WTC11 (cell line): ENCODE measurements at regions not wholly inside any gene's neighbourhood (a gene's known extent, or its start where the extent isn't known, plus 50 kb on each side); places are given as distances from the start of the nearest gene placed in this dataset.
A peak's percentile ranks its signal among the peaks of the same experiment; 100 is the strongest.
"Not testable (repeated sequence)": the region's sequence is repeated elsewhere in the genome, so short reads cannot be mapped to it uniquely, and the experiment has no call there.

Source experiments
- ATAC-seq: fragments of 200-7000 bp; cut with Tn5 transposase; 2 replicates; pipeline ENCODE4 v1.10.0; 2021; ENCODE audit warnings: mild to moderate bottlenecking, moderate library complexity
- CTCF ChIA-PET: fragments of 300-600 bp; sonication (Branson Sonifier 250); formaldehyde crosslinking; loops from one replicate; lab custom pipeline; 2021; ENCODE audit warnings: antibody characterized with exemption; lab: Charles Lee
- POLR2A ChIA-PET: fragments of 350-600 bp; sonication (Branson Sonifier 250); formaldehyde crosslinking; loops from one replicate; lab custom pipeline; 2021; ENCODE audit warnings: antibody characterized with exemption; lab: Charles Lee
- DNase-seq: peaks from one replicate; pipeline ENCODE4 v3.0.0; 2021; ENCODE audit warnings: low spot score
- H3K27ac Mint-ChIP-seq: 2 replicates; pipeline ENCODE4 v1.8.0; 2021; ENCODE audit warnings: mixed read lengths
- H3K27me3 Mint-ChIP-seq: 2 replicates; pipeline ENCODE4 v1.8.0; 2021; ENCODE audit warnings: low read depth, mild to moderate bottlenecking, moderate library complexity, mixed read lengths
- H3K36me3 Mint-ChIP-seq: 2 replicates; pipeline ENCODE4 v1.8.0; 2021; ENCODE audit warnings: mixed read lengths
- H3K4me1 Mint-ChIP-seq: 2 replicates; pipeline ENCODE4 v1.8.0; 2022; ENCODE audit warnings: mixed read lengths
- H3K4me3 Mint-ChIP-seq: 2 replicates; pipeline ENCODE4 v1.8.0; 2021; ENCODE audit warnings: mild to moderate bottlenecking, moderate library complexity, mixed read lengths
- H3K9me3 Mint-ChIP-seq: 2 replicates; pipeline ENCODE4 v1.8.0; 2021; ENCODE audit warnings: mixed read lengths
- ELF4 ChIP-seq: sonication (generic); formaldehyde crosslinking; IDR thresholded peaks from 2 replicates; pipeline ENCODE4 v1.8.1; 2022; ENCODE audit warnings: low read depth, mild to moderate bottlenecking, moderate library complexity, missing genetic modification reagents
- ETV6 ChIP-seq: sonication (generic); formaldehyde crosslinking; IDR thresholded peaks from 2 replicates; pipeline ENCODE4 v1.8.1; 2022; ENCODE audit warnings: mild to moderate bottlenecking, missing genetic modification reagents
- GRHL2 ChIP-seq: fragments of 250-450 bp; sonication (Bioruptor Pico); IDR thresholded peaks from 2 replicates; pipeline ENCODE4 v1.8.0; 2022; ENCODE audit warnings: mild to moderate bottlenecking, moderate library complexity; ENCODE audit not compliant: insufficient replicate concordance, severe bottlenecking
- HMGA2 ChIP-seq: fragments of 250-450 bp; sonication (Bioruptor Pico); IDR thresholded peaks from 2 replicates; pipeline ENCODE4 v1.4.0; 2021; ENCODE audit warnings: mild to moderate bottlenecking, moderate library complexity
- JUN ChIP-seq: sonication (generic); formaldehyde crosslinking; IDR thresholded peaks from 2 replicates; pipeline ENCODE4 v1.8.0; 2023; ENCODE audit warnings: mild to moderate bottlenecking, missing genetic modification reagents
- NR1H2 ChIP-seq: sonication (generic); formaldehyde crosslinking; IDR thresholded peaks from 2 replicates; pipeline ENCODE4 v1.9.0; 2021; ENCODE audit warnings: mild to moderate bottlenecking, moderate library complexity, missing genetic modification reagents
- SMAD4 ChIP-seq: sonication (generic); formaldehyde crosslinking; IDR thresholded peaks from 2 replicates; pipeline ENCODE4 v1.8.0; 2022; ENCODE audit warnings: mild to moderate bottlenecking, missing genetic modification reagents
- ZNF232 ChIP-seq: sonication (generic); formaldehyde crosslinking; IDR thresholded peaks from 2 replicates; pipeline ENCODE4 v1.8.0; 2022; ENCODE audit warnings: mild to moderate bottlenecking, missing genetic modification reagents
- ZNF263 ChIP-seq: sonication (generic); formaldehyde crosslinking; IDR thresholded peaks from 2 replicates; pipeline ENCODE4 v1.8.1; 2022; ENCODE audit warnings: low read depth, mild to moderate bottlenecking, moderate library complexity, missing genetic modification reagents
- ZNF396 ChIP-seq: fragments of 250-450 bp; sonication (Bioruptor Pico); IDR thresholded peaks from 2 replicates; pipeline ENCODE4 v1.8.0; 2021; ENCODE audit warnings: mild to moderate bottlenecking, moderate library complexity, borderline replicate concordance
- ZNF423 ChIP-seq: fragments of 250-450 bp; sonication (Bioruptor Pico); IDR thresholded peaks from 2 replicates; pipeline ENCODE4 v2.1.2; 2022; ENCODE audit warnings: mild to moderate bottlenecking, moderate library complexity
- TF ChIP-seq, protein P1 (sequence below): fragments of 250-450 bp; sonication (Bioruptor Pico); IDR thresholded peaks from 2 replicates; pipeline ENCODE4 v1.8.0; 2021; ENCODE audit warnings: mild to moderate bottlenecking
- TF ChIP-seq, protein P2 (sequence below): fragments of 250-450 bp; sonication (Bioruptor Pico); IDR thresholded peaks from 2 replicates; pipeline ENCODE4 v1.9.0; 2021; ENCODE audit warnings: mild to moderate bottlenecking
- TF ChIP-seq, protein P3 (sequence below): sonication (generic); formaldehyde crosslinking; IDR thresholded peaks from 2 replicates; pipeline ENCODE4 v1.8.0; 2022; ENCODE audit warnings: mild to moderate bottlenecking, missing genetic modification reagents

DNA sequence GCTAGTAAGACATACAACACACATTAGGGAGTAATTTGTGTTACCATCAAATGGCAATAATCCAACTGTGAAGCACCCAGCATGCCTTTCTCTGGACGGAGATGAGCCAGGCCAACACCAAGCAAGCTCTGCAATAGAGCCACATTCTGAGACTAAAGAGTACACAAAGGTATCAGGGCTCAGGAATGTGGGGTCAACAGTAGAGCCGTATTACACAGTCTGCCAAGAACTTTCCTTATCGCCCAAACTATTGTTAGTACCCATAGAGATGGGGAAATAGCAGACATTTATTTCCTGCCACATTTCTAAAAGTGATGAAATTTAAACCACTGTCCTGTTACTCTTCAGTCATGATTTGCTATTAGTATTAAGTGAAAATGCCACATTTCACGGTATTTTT is 113.7 kb downstream of the BMP4 start (continued):
- TF ChIP-seq, protein P1, sequence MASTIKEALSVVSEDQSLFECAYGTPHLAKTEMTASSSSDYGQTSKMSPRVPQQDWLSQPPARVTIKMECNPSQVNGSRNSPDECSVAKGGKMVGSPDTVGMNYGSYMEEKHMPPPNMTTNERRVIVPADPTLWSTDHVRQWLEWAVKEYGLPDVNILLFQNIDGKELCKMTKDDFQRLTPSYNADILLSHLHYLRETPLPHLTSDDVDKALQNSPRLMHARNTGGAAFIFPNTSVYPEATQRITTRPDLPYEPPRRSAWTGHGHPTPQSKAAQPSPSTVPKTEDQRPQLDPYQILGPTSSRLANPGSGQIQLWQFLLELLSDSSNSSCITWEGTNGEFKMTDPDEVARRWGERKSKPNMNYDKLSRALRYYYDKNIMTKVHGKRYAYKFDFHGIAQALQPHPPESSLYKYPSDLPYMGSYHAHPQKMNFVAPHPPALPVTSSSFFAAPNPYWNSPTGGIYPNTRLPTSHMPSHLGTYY (CRISPR knock-in tag), result no peak
- no peak for TF ChIP-seq ZNF396 (CRISPR knock-in tag)

DNA sequence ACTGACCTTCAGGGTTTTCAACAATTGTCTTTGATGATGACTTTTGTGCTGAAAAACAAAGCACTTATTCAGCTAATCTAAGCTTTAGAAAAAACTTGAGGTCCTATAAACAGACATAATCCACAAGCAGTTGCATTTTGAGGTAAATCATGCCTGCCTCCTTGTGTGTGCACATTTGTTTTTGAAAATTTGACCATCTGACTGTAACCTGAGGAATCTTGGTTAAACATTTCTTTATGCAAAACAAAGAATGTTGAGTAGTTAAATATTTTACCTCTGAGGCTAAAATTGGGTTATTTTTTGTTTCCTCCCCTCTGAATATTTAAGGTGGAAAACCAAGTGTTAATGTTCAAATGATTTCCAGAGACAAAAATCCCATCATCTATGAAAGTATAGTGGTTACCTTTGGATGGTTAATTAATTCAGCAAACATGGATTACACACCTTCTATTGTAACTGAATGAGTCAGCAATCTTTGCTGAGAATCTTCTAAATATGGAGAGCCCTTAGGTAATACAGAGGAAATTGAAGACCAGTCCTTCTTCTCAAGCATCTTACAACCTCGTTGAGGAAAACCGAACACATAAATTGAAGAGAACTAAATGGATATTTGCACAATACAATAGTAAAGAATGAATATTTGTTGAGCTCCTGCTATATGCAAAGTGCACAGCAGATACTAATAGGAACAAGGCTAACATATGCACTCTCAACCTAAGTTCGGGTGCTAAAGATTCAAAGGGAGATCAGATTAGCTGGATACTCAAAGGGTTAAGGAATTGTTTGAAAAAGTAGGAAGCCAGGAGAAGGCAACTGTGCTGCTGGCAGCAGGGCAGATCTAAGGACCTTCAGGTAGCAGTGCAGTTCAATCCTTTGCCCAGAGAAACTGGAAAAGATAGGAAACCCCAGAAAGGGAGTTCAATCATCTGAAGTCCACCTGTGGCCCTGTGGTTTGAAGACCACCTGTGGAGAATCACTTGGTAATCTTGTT is 115.2 kb downstream of the BMP4 start:
- H3K4me1 Mint-ChIP-seq, result no peaks in the 10 kb centered on the region
- peaks cover 38% of the 10 kb centered on the region for H3K9me3 Mint-ChIP-seq
- ATAC-seq (no peak), DNase-seq (no peak)
- no peaks in the 10 kb centered on the region for H3K27me3 Mint-ChIP-seq
- H3K27ac Mint-ChIP-seq, result no peak overlapping the region
- ChIA-PET POLR2A (no interaction called here), CTCF (interaction anchor here (1.7 kb wide), 1 partner anchor 302 kb away, joined by 3 read pairs; no protein-coding TSS in a partner anchor)
- H3K4me3 Mint-ChIP-seq, result no peak overlapping the region
- peaks cover 12% of the 10 kb centered on the region for H3K36me3 Mint-ChIP-seq
- TF ChIP-seq ZNF263 (no peak), ZNF423 (CRISPR knock-in tag) (no peak), ETV6 (no peak), NR1H2 (CRISPR knock-in tag) (no peak)
- TF ChIP-seq, protein P2, sequence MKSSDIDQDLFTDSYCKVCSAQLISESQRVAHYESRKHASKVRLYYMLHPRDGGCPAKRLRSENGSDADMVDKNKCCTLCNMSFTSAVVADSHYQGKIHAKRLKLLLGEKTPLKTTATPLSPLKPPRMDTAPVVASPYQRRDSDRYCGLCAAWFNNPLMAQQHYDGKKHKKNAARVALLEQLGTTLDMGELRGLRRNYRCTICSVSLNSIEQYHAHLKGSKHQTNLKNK (CRISPR knock-in tag), result no peak

DNA sequence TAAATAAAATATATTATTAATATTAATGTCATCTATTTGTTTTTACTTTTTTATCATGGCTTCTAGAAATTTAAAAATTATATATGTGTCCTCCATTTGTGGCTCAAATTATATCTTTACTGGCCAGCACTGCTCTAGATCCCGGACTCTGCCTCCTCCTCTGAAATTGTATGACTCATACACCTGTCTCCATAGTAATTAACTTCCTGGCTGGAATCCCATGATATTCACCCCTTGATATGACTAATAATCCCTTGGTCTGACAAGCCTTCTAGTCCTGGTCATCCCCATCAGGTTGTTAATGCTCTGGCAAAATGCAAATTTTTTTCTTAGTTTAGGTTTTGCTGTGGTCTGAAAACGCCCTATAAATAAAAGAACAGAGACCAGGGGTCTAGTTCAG is 116.2 kb downstream of the BMP4 start:
- Mint-ChIP-seq H3K36me3 (peaks cover 12% of the 10 kb centered on the region), H3K4me1 (no peaks in the 10 kb centered on the region), H3K9me3 (peaks cover 38% of the 10 kb centered on the region), H3K27ac (no peak overlapping the region)
- CTCF ChIA-PET, result no interaction called here
- TF ChIP-seq SMAD4 (CRISPR knock-in tag), result no peak
- TF ChIP-seq GRHL2, result no peak
- peak; percentile 59 for TF ChIP-seq HMGA2
- no peak for TF ChIP-seq JUN (CRISPR knock-in tag)
- TF ChIP-seq, all 79 proteins: peak for 1
- POLR2A ChIA-PET, result no interaction called here
- ATAC-seq, result no peak
- DNase-seq, result no peak
- H3K4me3 Mint-ChIP-seq, result no peak overlapping the region
- no peaks in the 10 kb centered on the region for H3K27me3 Mint-ChIP-seq

DNA sequence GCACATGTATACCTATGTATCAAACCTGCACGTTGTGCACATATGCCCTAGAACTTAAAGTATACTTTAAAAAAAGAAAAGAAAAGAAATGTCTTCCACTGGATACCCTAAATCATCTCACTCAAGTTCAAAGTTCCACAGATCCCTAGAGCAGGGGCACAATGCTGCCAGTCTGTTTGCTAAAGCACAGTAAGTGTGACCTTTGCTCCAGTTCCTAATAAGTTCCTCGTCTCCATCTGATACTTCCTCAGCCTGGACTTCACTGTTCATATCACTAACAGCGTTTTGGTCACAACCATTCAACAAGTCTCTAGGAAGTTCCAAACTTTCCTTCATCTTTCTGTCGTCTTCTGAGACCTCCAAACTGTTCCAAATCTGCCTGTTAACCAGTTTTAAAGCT is 118.3 kb downstream of the BMP4 start:
- ATAC-seq (no peak), DNase-seq (no peak)
- H3K4me1 Mint-ChIP-seq, result no peaks in the 10 kb centered on the region
- H3K27me3 Mint-ChIP-seq, result no peaks in the 10 kb centered on the region
- peaks cover 38% of the 10 kb centered on the region for H3K9me3 Mint-ChIP-seq
- POLR2A ChIA-PET, result no interaction called here
- TF ChIP-seq ELF4 (CRISPR knock-in tag), result no peak
- no peak for TF ChIP-seq ETV6
- no peak for TF ChIP-seq ZNF232 (CRISPR knock-in tag)
- TF ChIP-seq, protein P3, sequence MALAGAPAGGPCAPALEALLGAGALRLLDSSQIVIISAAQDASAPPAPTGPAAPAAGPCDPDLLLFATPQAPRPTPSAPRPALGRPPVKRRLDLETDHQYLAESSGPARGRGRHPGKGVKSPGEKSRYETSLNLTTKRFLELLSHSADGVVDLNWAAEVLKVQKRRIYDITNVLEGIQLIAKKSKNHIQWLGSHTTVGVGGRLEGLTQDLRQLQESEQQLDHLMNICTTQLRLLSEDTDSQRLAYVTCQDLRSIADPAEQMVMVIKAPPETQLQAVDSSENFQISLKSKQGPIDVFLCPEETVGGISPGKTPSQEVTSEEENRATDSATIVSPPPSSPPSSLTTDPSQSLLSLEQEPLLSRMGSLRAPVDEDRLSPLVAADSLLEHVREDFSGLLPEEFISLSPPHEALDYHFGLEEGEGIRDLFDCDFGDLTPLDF (CRISPR knock-in tag), result no peak
- H3K4me3 Mint-ChIP-seq, result no peak overlapping the region
- no peak overlapping the region for H3K27ac Mint-ChIP-seq
- CTCF ChIA-PET, result no interaction called here
- peaks cover 12% of the 10 kb centered on the region for H3K36me3 Mint-ChIP-seq

DNA sequence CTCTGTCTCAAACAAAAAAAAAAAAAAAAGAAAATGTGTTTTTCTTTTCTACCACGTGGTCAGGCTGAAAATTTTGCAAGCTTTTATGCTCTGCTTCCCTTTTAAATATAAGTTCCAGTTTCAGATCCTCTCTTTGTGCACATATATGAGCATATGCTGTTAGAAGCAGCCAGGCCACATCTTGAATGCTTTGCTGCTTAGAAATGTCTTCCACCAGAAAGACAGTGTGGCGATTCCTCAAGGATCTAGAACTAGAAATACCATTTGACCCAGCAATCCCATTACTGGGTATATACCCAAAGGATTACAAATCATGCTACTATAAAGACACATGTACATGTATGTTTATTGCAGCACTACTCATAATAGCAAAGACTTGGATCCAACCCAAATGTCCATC is 119.0 kb downstream of the BMP4 start:
- H3K4me1 Mint-ChIP-seq, H3K27ac Mint-ChIP-seq, CTCF ChIA-PET, POLR2A ChIA-PET, DNase-seq, H3K27me3 Mint-ChIP-seq, ATAC-seq, H3K4me3 Mint-ChIP-seq: not testable (repeated sequence)
- H3K36me3 Mint-ChIP-seq, result peaks cover 12% of the 10 kb centered on the region
- H3K9me3 Mint-ChIP-seq, result peaks cover 38% of the 10 kb centered on the region
